ENCODE measurements at regions not wholly inside any gene's neighbourhood (a gene's known extent, or its start where the extent isn't known, plus 50 kb on each side); places are given as distances from the start of the nearest gene placed in this dataset.

DNA sequence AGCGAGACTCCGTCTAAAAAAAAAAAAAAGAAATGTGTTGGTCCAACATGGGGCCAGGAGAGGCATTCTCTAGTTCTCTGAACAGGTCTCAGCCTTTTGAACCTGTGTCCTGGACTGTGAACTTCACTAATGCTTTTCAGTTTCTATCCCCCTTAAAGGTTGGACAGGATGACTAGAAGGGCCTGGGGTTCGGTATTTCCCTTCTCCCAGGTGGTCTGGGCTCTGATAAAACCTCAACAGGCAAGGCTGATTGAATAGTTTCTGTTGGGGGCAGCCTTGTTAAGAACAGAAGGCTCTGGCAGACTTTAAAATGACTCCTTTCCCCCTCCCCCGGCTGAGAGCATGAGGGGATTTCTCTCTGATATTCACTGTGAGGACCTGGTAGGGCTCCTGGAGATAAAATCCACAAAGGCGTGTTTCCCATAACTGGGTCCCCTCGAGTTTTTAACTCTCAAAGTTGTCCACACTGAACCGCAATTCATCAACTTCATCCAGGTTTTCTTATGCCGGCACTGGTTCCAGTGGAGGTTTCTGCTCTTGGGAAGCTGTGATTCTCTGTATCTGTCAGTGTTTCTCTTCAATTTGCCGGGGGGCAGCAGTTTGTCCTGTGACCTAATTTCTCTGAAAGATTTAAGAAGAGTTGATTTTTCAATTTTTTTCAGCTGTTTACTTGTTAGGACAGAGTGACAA is 91.3 kb downstream of the METRNL start:
- no peaks in the 10 kb centered on the region for H3K9me1 ChIP-seq (replicated peaks; ENCODE audit: control insufficient read depth, extremely low read depth, insufficient read depth, low read length)
- no peaks in the 10 kb centered on the region for H3K9me3 ChIP-seq (replicated peaks; ENCODE audit: control insufficient read depth, insufficient read depth, low read length)
- FAIRE-seq: no peak
- POLR2A ChIA-PET: no interaction called here
- no TSS peak for BruUV-seq (replicated peaks)
- peaks cover 7 to 13% of the 10 kb centered on the region in 2 experiments for H3K27me3 ChIP-seq (ENCODE audit: control insufficient read depth in 2 of 2, insufficient read depth in 2 of 2, low read length in 2 of 2)
- H4K20me1 ChIP-seq (replicated peaks; ENCODE audit: control insufficient read depth, extremely low read depth, insufficient read depth, low read length): no peaks in the 10 kb centered on the region
- H2AFZ ChIP-seq (ENCODE audit: low read depth, low read length): no peak overlapping the region
- CTCF ChIA-PET: no interaction called here
- H3K36me3 ChIP-seq (ENCODE audit: control insufficient read depth in 2 of 2, extremely low read depth in 1 of 2, insufficient read depth in 2 of 2, low read length in 2 of 2): no peaks in the 10 kb centered on the region
- DNase-seq (ENCODE audit: low read depth, low spot score): no peak
- no peak overlapping the region for H3K4me3 ChIP-seq (replicated peaks in 1 of 3; ENCODE audit: insufficient read depth in 1 of 3, low read depth in 1 of 3, low read length in 3 of 3)
- no peaks in the 10 kb centered on the region for H3K4me1 ChIP-seq (ENCODE audit: control insufficient read depth, extremely low read depth, insufficient read depth, low read length)
- H3K9ac ChIP-seq (replicated peaks; ENCODE audit: extremely low read depth, insufficient read depth, low read length): no peak overlapping the region
- TF ChIP-seq JUN (IDR thresholded peaks at IDR 0.05; ENCODE audit: borderline replicate concordance, insufficient read depth, insufficient read length, low read depth) (no peak), POLR2AphosphoS5 (IDR thresholded peaks at IDR 0.05; ENCODE audit: insufficient read depth, low read depth, low read length) (no peak), EZH2 (IDR thresholded peaks at IDR 0.05; ENCODE audit: borderline replicate concordance, low read depth, low read length, severe bottlenecking) (no peak), FOS (IDR thresholded peaks at IDR 0.05; ENCODE audit: borderline replicate concordance, insufficient read depth, low read length) (no peak), POLR2A (IDR thresholded peaks at IDR 0.05; ENCODE audit: low read depth, low read length) (no peak), GATA2 (IDR thresholded peaks at IDR 0.05; ENCODE audit: insufficient read depth, insufficient read length, low read depth, low read length) (no peak), MYC (IDR thresholded peaks at IDR 0.05; ENCODE audit: low read depth, low read length) (no peak)
- TF ChIP-seq, protein P1, sequence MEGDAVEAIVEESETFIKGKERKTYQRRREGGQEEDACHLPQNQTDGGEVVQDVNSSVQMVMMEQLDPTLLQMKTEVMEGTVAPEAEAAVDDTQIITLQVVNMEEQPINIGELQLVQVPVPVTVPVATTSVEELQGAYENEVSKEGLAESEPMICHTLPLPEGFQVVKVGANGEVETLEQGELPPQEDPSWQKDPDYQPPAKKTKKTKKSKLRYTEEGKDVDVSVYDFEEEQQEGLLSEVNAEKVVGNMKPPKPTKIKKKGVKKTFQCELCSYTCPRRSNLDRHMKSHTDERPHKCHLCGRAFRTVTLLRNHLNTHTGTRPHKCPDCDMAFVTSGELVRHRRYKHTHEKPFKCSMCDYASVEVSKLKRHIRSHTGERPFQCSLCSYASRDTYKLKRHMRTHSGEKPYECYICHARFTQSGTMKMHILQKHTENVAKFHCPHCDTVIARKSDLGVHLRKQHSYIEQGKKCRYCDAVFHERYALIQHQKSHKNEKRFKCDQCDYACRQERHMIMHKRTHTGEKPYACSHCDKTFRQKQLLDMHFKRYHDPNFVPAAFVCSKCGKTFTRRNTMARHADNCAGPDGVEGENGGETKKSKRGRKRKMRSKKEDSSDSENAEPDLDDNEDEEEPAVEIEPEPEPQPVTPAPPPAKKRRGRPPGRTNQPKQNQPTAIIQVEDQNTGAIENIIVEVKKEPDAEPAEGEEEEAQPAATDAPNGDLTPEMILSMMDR (IDR thresholded peaks at IDR 0.05; ENCODE audit: extremely low read depth in 1 of 2, insufficient read depth in 1 of 2, low read depth in 1 of 2, low read length in 2 of 2): no peak
- TF ChIP-seq, protein P2, sequence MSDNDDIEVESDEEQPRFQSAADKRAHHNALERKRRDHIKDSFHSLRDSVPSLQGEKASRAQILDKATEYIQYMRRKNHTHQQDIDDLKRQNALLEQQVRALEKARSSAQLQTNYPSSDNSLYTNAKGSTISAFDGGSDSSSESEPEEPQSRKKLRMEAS (IDR thresholded peaks at IDR 0.05; ENCODE audit: insufficient read depth, insufficient read length): no peak
- dilution Hi-C loops (cut with MboI; ENCODE audit: extremely low pct_ligation_motif_present, low sequenced_read_pairs) (no loop called here), intact Hi-C loops (cut with micrococcal nuclease) (no loop called here)
- no peaks in the 10 kb centered on the region for H3K79me2 ChIP-seq (ENCODE audit: control insufficient read depth, insufficient read depth, low read length)
- H3K4me2 ChIP-seq (ENCODE audit: insufficient read depth, low read length): no peak overlapping the region
- H3K27ac ChIP-seq (ENCODE audit: insufficient read depth, low read depth, low read length): no peak overlapping the region
